HFFc6 (cell line): ENCODE measurements at regions not wholly inside any gene's neighbourhood (a gene's known extent, or its start where the extent isn't known, plus 50 kb on each side); places are given as distances from the start of the nearest gene placed in this dataset.

Source experiments
- DNase-seq: peaks from one replicate; pipeline ENCODE4 v3.0.0-alpha.2; 2018
- H3K27ac Mint-ChIP-seq: 2 replicates; pipeline ENCODE4 v1.8.0; 2020; ENCODE audit warnings: mild to moderate bottlenecking, mixed read lengths
- H3K27me3 Mint-ChIP-seq: 2 replicates; pipeline ENCODE4 v1.8.0; 2021; ENCODE audit warnings: mild to moderate bottlenecking, moderate library complexity, mixed read lengths; ENCODE audit not compliant: insufficient read depth
- H3K36me3 Mint-ChIP-seq: 2 replicates; pipeline ENCODE4 v1.8.0; 2021; ENCODE audit warnings: low read depth, mixed read lengths
- H3K4me1 Mint-ChIP-seq: 2 replicates; pipeline ENCODE4 v1.8.0; 2020; ENCODE audit warnings: low read depth, mixed read lengths
- H3K4me3 Mint-ChIP-seq: 2 replicates; pipeline ENCODE4 v1.8.0; 2020; ENCODE audit warnings: mild to moderate bottlenecking, moderate library complexity, mixed read lengths
- H3K9me3 Mint-ChIP-seq: 2 replicates; pipeline ENCODE4 v1.8.0; 2020; ENCODE audit warnings: mild to moderate bottlenecking, mixed read lengths
- CTCF ChIP-seq: fragments of 200-600 bp; sonication (generic); IDR thresholded peaks from 2 replicates; pipeline ENCODE4 v1.5.0; 2021; ENCODE audit warnings: antibody characterized with exemption, mild to moderate bottlenecking

- Mint-ChIP-seq H3K9me3 (peaks cover 38% of the 10 kb centered on the region), H3K4me1 (no peaks in the 10 kb centered on the region), H3K27me3 (no peaks in the 10 kb centered on the region), H3K27ac (no peak overlapping the region), H3K36me3 (no peaks in the 10 kb centered on the region), H3K4me3 (no peak overlapping the region)
- no peak for DNase-seq
- TF ChIP-seq CTCF: no peak
These were observed 654.7 kb upstream of the ZWINT start for GRCh38 chr10:57015595-57016318.

- no peak for DNase-seq
- H3K27ac Mint-ChIP-seq: no peak overlapping the region
- no peaks in the 10 kb centered on the region for H3K36me3 Mint-ChIP-seq
- no peak for TF ChIP-seq CTCF
- H3K4me3 Mint-ChIP-seq: no peak overlapping the region
- peaks cover 32% of the 10 kb centered on the region for H3K9me3 Mint-ChIP-seq
- H3K4me1 Mint-ChIP-seq: no peaks in the 10 kb centered on the region
- no peaks in the 10 kb centered on the region for H3K27me3 Mint-ChIP-seq
These were observed 654.1 kb upstream of the ZWINT start for GRCh38 chr10:57015187-57015586.

GRCh38 chr10:57014758-57015157, 653.7 kb upstream of the ZWINT start:
- DNase-seq: no peak
- TF ChIP-seq CTCF: no peak
- Mint-ChIP-seq H3K27me3 (no peaks in the 10 kb centered on the region), H3K36me3 (no peaks in the 10 kb centered on the region), H3K4me3 (no peak overlapping the region), H3K9me3 (peaks cover 33% of the 10 kb centered on the region), H3K4me1 (no peaks in the 10 kb centered on the region), H3K27ac (no peak overlapping the region)

- H3K36me3 Mint-ChIP-seq: no peaks in the 10 kb centered on the region; the same call in 1 of the 2 replicates
- DNase-seq: no peak
- TF ChIP-seq CTCF: no peak
- H3K4me1 Mint-ChIP-seq: no peaks in the 10 kb centered on the region
- H3K27me3 Mint-ChIP-seq: no peaks in the 10 kb centered on the region
- H3K27ac Mint-ChIP-seq: no peak overlapping the region
- H3K4me3 Mint-ChIP-seq: no peak overlapping the region
- H3K9me3 Mint-ChIP-seq: peaks cover 18% of the 10 kb centered on the region
These were observed 647.1 kb upstream of the ZWINT start for GRCh38 chr10:57008189-57008588.

GRCh38 chr10:56991591-56992069, 630.6 kb upstream of the ZWINT start:
- H3K4me3 Mint-ChIP-seq: no peak overlapping the region
- no peak for DNase-seq
- no peaks in the 10 kb centered on the region for H3K36me3 Mint-ChIP-seq
- no peaks in the 10 kb centered on the region for H3K27me3 Mint-ChIP-seq
- H3K4me1 Mint-ChIP-seq: no peaks in the 10 kb centered on the region
- peaks cover 39% of the 10 kb centered on the region for H3K9me3 Mint-ChIP-seq
- no peak for TF ChIP-seq CTCF
- H3K27ac Mint-ChIP-seq: no peak overlapping the region
